BE2C (cell line): ENCODE measurements at regions not wholly inside any gene's neighbourhood (a gene's known extent, or its start where the extent isn't known, plus 50 kb on each side); places are given as distances from the start of the nearest gene placed in this dataset.
"Not testable (repeated sequence)": the region's sequence is repeated elsewhere in the genome, so short reads cannot be mapped to it uniquely, and the experiment has no call there.

Source experiments
- DNase-seq: peaks from one replicate; pipeline ENCODE4 v3.0.0-alpha.2; 2020
- H3K27me3 ChIP-seq: fragments of 250-450 bp; sonication (Bioruptor Pico); 2 replicates; pipeline ENCODE4 v1.5.1; 2020; ENCODE audit warnings: mild to moderate bottlenecking
- H3K36me3 ChIP-seq: fragments of 250-450 bp; sonication (Bioruptor Pico); 2 replicates; pipeline ENCODE4 v1.5.1; 2020; ENCODE audit warnings: mild to moderate bottlenecking
- H3K4me1 ChIP-seq: fragments of 250-450 bp; sonication (Bioruptor Pico); 2 replicates; pipeline ENCODE4 v1.5.1; 2020
- H3K4me3 ChIP-seq: 2 replicates; pipeline ENCODE4 v1.5.1; 2011; ENCODE audit warnings: low read depth, low read length
- H3K9me3 ChIP-seq: fragments of 250-450 bp; sonication (Bioruptor Pico); 2 replicates; pipeline ENCODE4 v1.5.1; 2020
- TF ChIP-seq, protein P1 (sequence below): IDR thresholded peaks from 2 replicates; pipeline ENCODE4 v1.5.1; 2012; ENCODE audit warnings: mild to moderate bottlenecking, low read depth, low read length

DNA sequence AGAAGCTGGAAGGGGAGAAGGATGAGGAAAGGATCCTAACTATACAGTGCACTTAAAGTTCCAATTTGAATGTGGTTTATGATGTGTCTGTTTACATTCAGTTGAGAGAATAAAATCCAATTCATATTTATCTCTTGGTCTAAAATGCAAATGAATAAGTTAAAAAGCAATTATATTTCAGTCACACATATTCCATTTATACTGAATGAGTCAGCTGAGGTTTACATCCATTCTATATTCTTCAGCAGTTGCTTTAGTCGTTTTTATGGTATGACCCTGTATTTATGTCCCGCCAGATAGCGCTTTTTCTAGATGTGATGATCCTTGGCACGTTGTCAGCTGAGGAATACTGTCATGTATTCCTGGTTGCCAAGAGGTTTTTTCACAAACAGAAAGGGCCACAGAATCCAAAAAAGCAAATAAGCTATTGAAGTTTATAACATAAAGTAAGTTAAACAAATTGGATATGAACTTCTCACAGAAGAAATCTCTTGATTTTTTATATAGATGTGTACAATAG is 866.2 kb downstream of the NCAM2 start:
- DNase-seq, result no peak
- peaks cover 4% of the 10 kb centered on the region; the same call in 1 of the 2 replicates for H3K4me1 ChIP-seq
- no peak overlapping the region for H3K4me3 ChIP-seq
- no peaks in the 10 kb centered on the region for H3K9me3 ChIP-seq
- H3K27me3 ChIP-seq, result no peaks in the 10 kb centered on the region
- H3K36me3 ChIP-seq, result no peaks in the 10 kb centered on the region
- TF ChIP-seq, protein P1, sequence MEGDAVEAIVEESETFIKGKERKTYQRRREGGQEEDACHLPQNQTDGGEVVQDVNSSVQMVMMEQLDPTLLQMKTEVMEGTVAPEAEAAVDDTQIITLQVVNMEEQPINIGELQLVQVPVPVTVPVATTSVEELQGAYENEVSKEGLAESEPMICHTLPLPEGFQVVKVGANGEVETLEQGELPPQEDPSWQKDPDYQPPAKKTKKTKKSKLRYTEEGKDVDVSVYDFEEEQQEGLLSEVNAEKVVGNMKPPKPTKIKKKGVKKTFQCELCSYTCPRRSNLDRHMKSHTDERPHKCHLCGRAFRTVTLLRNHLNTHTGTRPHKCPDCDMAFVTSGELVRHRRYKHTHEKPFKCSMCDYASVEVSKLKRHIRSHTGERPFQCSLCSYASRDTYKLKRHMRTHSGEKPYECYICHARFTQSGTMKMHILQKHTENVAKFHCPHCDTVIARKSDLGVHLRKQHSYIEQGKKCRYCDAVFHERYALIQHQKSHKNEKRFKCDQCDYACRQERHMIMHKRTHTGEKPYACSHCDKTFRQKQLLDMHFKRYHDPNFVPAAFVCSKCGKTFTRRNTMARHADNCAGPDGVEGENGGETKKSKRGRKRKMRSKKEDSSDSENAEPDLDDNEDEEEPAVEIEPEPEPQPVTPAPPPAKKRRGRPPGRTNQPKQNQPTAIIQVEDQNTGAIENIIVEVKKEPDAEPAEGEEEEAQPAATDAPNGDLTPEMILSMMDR, result no peak

DNA sequence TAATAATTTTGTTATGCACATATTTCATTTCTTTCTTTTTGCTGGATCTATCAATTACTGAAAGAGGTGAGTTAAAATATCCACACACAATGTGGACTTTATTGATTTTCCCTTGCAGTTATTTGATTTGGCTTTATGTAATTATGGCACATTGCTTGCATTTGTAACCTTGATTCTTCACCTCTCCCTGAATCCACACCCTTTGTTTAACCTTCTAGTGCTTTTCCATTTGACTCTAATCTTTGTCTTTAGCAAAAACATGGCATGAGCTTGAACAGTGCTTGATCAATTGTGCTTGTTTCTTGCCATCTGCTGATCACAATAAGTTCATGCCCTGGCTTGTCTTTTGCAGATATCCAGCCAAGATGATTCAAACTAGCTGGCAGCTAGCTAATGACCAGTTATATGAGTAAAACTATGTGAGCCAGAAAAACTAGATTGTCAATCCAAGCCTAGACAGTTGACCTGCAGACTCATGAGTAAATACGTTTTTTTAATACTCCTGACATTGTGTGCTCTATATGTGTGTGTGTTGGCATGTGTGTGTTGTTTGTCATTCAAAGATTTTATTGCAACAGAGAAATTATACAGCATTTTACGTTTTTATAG is 899.2 kb downstream of the NCAM2 start:
- no peak overlapping the region for H3K4me3 ChIP-seq
- TF ChIP-seq, protein P1, result no peak
- no peaks in the 10 kb centered on the region for H3K36me3 ChIP-seq
- H3K9me3 ChIP-seq, result no peaks in the 10 kb centered on the region; the same call in 1 of the 2 replicates
- no peak for DNase-seq
- H3K4me1 ChIP-seq, result no peaks in the 10 kb centered on the region
- H3K27me3 ChIP-seq, result no peaks in the 10 kb centered on the region

DNA sequence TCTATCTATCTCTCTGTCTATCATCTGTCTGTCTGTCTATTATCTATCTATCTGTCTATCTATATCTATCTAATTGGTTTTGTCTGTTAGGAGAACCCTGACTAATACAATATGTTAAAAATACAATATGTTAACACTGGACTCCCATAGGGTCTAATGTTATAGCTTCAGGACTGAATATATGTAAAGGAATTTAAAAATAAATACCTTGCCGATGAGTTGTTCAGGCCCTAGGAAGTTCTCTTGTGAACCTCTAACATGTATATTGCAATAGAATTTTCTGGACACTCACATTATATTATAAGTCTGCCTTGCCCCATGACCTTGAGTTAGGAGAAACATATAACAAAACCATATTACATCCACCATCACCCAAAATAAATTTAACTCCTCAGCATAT is 900.6 kb downstream of the NCAM2 start:
- no peaks in the 10 kb centered on the region; the same call in 1 of the 2 replicates for H3K9me3 ChIP-seq
- TF ChIP-seq, protein P1, result no peak
- H3K27me3 ChIP-seq, result no peaks in the 10 kb centered on the region
- no peak for DNase-seq
- H3K36me3 ChIP-seq, result no peaks in the 10 kb centered on the region
- H3K4me3 ChIP-seq, result no peak overlapping the region
- H3K4me1 ChIP-seq, result no peaks in the 10 kb centered on the region

DNA sequence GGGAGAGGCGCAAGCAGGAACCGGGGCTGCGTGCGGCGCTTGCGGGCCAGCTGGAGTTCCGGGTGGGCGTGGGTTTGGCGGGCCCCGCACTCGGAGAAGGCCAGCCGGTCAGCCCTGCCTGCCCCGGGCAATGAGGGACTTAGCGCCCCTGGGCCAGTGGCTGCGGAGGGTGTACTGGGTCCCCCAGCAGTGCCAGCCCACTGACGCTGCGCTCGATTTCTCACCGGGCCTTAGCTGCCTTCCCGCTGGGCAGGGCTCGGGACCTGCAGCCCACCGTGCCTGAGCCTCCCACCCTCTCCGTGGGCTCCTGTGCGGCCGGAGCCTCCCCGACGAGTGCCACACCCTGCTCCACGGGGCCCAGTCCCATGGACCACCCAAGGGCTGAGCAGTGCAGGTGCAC is 904.2 kb downstream of the NCAM2 start:
- H3K4me1 ChIP-seq, H3K27me3 ChIP-seq, DNase-seq, H3K36me3 ChIP-seq, H3K9me3 ChIP-seq, H3K4me3 ChIP-seq: not testable (repeated sequence)

DNA sequence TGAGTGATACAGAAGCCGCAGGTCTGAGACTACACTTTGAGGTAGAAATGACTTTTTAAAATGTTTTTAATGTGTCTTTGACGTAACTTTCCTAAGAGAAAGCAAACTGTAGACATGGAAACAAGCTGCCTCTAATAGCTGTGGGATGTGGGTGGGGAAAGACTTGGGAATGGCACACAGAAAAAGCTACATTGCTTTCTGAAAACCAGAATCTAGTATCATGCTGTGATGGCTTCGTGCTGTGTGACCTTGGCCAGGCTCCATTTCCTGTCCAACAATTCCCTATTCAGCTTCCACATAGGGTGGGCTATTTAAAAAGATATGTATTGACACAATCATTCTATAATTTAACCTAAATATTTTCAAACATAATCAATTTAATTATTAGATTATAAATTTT is 909.1 kb downstream of the NCAM2 start:
- Histone ChIP-seq H3K27me3 (no peaks in the 10 kb centered on the region), H3K4me3 (no peak overlapping the region), H3K36me3 (no peaks in the 10 kb centered on the region), H3K9me3 (peaks cover 3% of the 10 kb centered on the region; the same call in 1 of the 2 replicates), H3K4me1 (no peaks in the 10 kb centered on the region; the same call in 1 of the 2 replicates)
- TF ChIP-seq, protein P1, result no peak
- DNase-seq, result no peak

DNA sequence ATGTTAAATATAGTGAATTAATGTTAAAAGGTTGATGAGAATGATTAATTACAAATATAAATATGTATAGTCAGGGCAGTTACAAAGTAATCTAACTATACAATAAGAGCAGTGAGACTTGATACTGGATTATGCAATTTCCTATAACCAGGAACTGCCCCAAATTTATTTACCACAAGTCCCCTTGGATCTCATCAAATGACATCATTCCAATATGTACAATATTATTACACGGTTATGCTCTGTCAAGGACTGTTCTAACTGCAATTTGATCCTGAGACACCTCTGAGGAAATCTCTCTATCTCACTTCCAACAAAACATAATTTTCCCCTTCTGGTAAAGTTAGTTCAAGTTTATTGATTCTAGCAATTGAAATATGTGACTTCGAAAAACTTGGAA is 917.6 kb downstream of the NCAM2 start:
- no peaks in the 10 kb centered on the region for H3K27me3 ChIP-seq
- H3K36me3 ChIP-seq, result no peaks in the 10 kb centered on the region
- H3K4me3 ChIP-seq, result no peak overlapping the region
- TF ChIP-seq, protein P1, result no peak
- H3K9me3 ChIP-seq, result no peaks in the 10 kb centered on the region
- H3K4me1 ChIP-seq, result no peaks in the 10 kb centered on the region
- DNase-seq, result no peak
